Endothelial cell of umbilical vein (primary cell): ENCODE measurements at regions not wholly inside any gene's neighbourhood (a gene's known extent, or its start where the extent isn't known, plus 50 kb on each side); places are given as distances from the start of the nearest gene placed in this dataset.

ENCODE experiments used
- BruUV-seq: library from RNA; stranded (reverse); fragments of 400-500 nt; replicated peaks from 2 replicates; lab custom pipeline; 2021; lab: Mats Ljungman, UMichigan
- CTCF ChIA-PET: fragments of 300-600, 350-600 bp; sonication (Branson Sonifier 250); formaldehyde crosslinking; loops from one replicate; lab custom pipeline; 2021; ENCODE audit warnings: antibody characterized with exemption, inconsistent platforms; lab: Charles Lee
- POLR2A ChIA-PET: fragments of 300-600, 350-600 bp; sonication (Branson Sonifier 250); formaldehyde crosslinking; loops from one replicate; lab custom pipeline; 2021; ENCODE audit warnings: antibody characterized with exemption, inconsistent platforms; lab: Charles Lee
- DNase-seq: peaks from one replicate; pipeline ENCODE4 v3.0.0-alpha.2; 2011; ENCODE audit warnings: low read depth, low spot score
- FAIRE-seq: peaks from 2 replicates; lab custom pipeline; 2011; peaks lifted over from hg19 to GRCh38; lab: Jason Lieb, UNC
- H2AFZ ChIP-seq: 2 replicates; pipeline ENCODE4 v1.6.0; 2012; ENCODE audit warnings: low read depth, low read length, control low read depth, inconsistent platforms
- H3K27ac ChIP-seq: 2 replicates; pipeline ENCODE4 v1.5.1; 2011; ENCODE audit warnings: low read depth, mild to moderate bottlenecking, control low read depth, low read length, moderate library complexity; ENCODE audit not compliant: insufficient read depth
- H3K27me3 ChIP-seq, 2 experiments: 2 replicates each; pipeline versions ENCODE4 v1.6.0 to v1.6.1; 2011; ENCODE audit warnings: low read length in 2 of 2, mixed read lengths in 1 of 2; ENCODE audit not compliant: control insufficient read depth in 2 of 2, insufficient read depth in 2 of 2
- H3K36me3 ChIP-seq, 2 experiments: 2 replicates in 1 of 2; 3 replicates in 1 of 2; pipeline ENCODE4 v1.5.1; 2011; ENCODE audit warnings: low read length in 2 of 2, mild to moderate bottlenecking in 1 of 2, moderate library complexity in 1 of 2; ENCODE audit not compliant: control insufficient read depth in 2 of 2, insufficient read depth in 2 of 2; ENCODE audit errors: extremely low read depth in 1 of 2
- H3K4me1 ChIP-seq: 3 replicates; pipeline ENCODE4 v1.5.1; 2011; ENCODE audit warnings: mild to moderate bottlenecking, low read length; ENCODE audit not compliant: control insufficient read depth, insufficient read depth; ENCODE audit errors: extremely low read depth
- H3K4me2 ChIP-seq: 2 replicates; pipeline ENCODE4 v1.6.1; 2011; ENCODE audit warnings: low read length, control low read depth, mixed read lengths; ENCODE audit not compliant: insufficient read depth
- H3K4me3 ChIP-seq, 3 experiments: fragments of 200-600 bp in 1 of 3; sonication (generic), shearing (Covaris generic) in 1 of 3; replicated peaks in 1 of 3; 2 replicates each; pipeline ENCODE4 v1.5.1; 2011 to 2016; ENCODE audit warnings: control low read depth in 3 of 3, low read length in 3 of 3, mild to moderate bottlenecking in 2 of 3, inconsistent platforms in 1 of 3, low read depth in 1 of 3, moderate library complexity in 1 of 3; ENCODE audit not compliant: insufficient read depth in 1 of 3
- H3K79me2 ChIP-seq: 2 replicates; pipeline ENCODE4 v1.6.0; 2012; ENCODE audit warnings: low read length, inconsistent platforms; ENCODE audit not compliant: control insufficient read depth, insufficient read depth
- H3K9ac ChIP-seq: replicated peaks from 2 replicates; pipeline ENCODE3; 2011; ENCODE audit warnings: low read length, control low read depth; ENCODE audit not compliant: insufficient read depth; ENCODE audit errors: extremely low read depth
- H3K9me1 ChIP-seq: replicated peaks from 3 replicates; pipeline ENCODE4 v1.6.0; 2011; ENCODE audit warnings: mild to moderate bottlenecking, low read length; ENCODE audit not compliant: control insufficient read depth, insufficient read depth; ENCODE audit errors: extremely low read depth
- H3K9me3 ChIP-seq: replicated peaks from 2 replicates; pipeline ENCODE4 v1.5.1; 2012; ENCODE audit warnings: low read length, inconsistent platforms; ENCODE audit not compliant: control insufficient read depth, insufficient read depth
- H4K20me1 ChIP-seq: replicated peaks from 2 replicates; pipeline ENCODE3; 2011; ENCODE audit warnings: mild to moderate bottlenecking, low read length; ENCODE audit not compliant: control insufficient read depth, insufficient read depth; ENCODE audit errors: extremely low read depth
- CTCF ChIP-seq, 2 donors: IDR thresholded peaks; 1 replicate in 1 of 2; 2 replicates in 1 of 2; pipeline ENCODE4 v1.5.1; 2011; ENCODE audit warnings: low read length in 2 of 2, mild to moderate bottlenecking in 2 of 2, moderate library complexity in 2 of 2, control low read depth in 1 of 2, inconsistent platforms in 1 of 2, low read depth in 1 of 2; ENCODE audit not compliant: insufficient read depth in 1 of 2; ENCODE audit errors: extremely low read depth in 1 of 2
- EZH2 ChIP-seq: IDR thresholded peaks from 2 replicates; pipeline ENCODE4 v1.6.1; 2012; ENCODE audit warnings: borderline replicate concordance, low read depth, mild to moderate bottlenecking, moderate library complexity, low read length, inconsistent platforms; ENCODE audit not compliant: severe bottlenecking
- FOS ChIP-seq: IDR thresholded peaks from 2 replicates; pipeline ENCODE4 v1.6.1; 2011; ENCODE audit warnings: mild to moderate bottlenecking, low read length, moderate library complexity, borderline replicate concordance; ENCODE audit not compliant: insufficient read depth
- GATA2 ChIP-seq: IDR thresholded peaks from 2 replicates; pipeline ENCODE4 v1.7.0; 2011; ENCODE audit warnings: low read depth, mild to moderate bottlenecking, moderate library complexity, mixed read lengths, low read length; ENCODE audit not compliant: insufficient read length, insufficient read depth
- JUN ChIP-seq: IDR thresholded peaks from 2 replicates; pipeline ENCODE4 v1.6.1; 2011; ENCODE audit warnings: borderline replicate concordance, low read depth; ENCODE audit not compliant: insufficient read length, insufficient read depth
- MAX ChIP-seq: IDR thresholded peaks from 2 replicates; pipeline ENCODE4 v1.6.1; 2011; ENCODE audit not compliant: insufficient read depth, insufficient read length
- MYC ChIP-seq: IDR thresholded peaks from one replicate; pipeline ENCODE4 v1.6.1; 2011; ENCODE audit warnings: mild to moderate bottlenecking, low read depth, low read length
- POLR2A ChIP-seq: IDR thresholded peaks from 2 replicates; pipeline ENCODE4 v1.6.1; 2012; ENCODE audit warnings: low read depth, mild to moderate bottlenecking, control low read depth, low read length
- POLR2AphosphoS5 ChIP-seq: IDR thresholded peaks from 2 replicates; pipeline ENCODE4 v1.6.1; 2012; ENCODE audit warnings: low read depth, mild to moderate bottlenecking, control low read depth, low read length, moderate library complexity; ENCODE audit not compliant: insufficient read depth
- dilution Hi-C: fragments of 300-500 bp; cut with MboI; formaldehyde crosslinking; loops from one replicate; pipeline ENCODE4 v1.15.0; 2019; ENCODE audit warnings: low sequenced_read_pairs; ENCODE audit not compliant: extremely low pct_ligation_motif_present
- intact Hi-C: fragments of 100-400 bp; cut with micrococcal nuclease; formaldehyde crosslinking; loops from one replicate; pipeline ENCODE4 v1.10.0; 2022

- no peaks in the 10 kb centered on the region for H3K9me3 ChIP-seq
- H3K27me3 ChIP-seq, result no peaks in the 10 kb centered on the region
- no peaks in the 10 kb centered on the region for H3K79me2 ChIP-seq
- no peaks in the 10 kb centered on the region for H3K9me1 ChIP-seq
- DNase-seq (no peak), FAIRE-seq (no peak)
- intact Hi-C loops (no loop called here), dilution Hi-C loops (no loop called here)
- ChIA-PET CTCF (no interaction called here), POLR2A (no interaction called here)
- no peak for TF ChIP-seq MAX
- no peak for TF ChIP-seq JUN
- no peaks in the 10 kb centered on the region for H3K36me3 ChIP-seq
- no peaks in the 10 kb centered on the region for H4K20me1 ChIP-seq
- H3K27ac ChIP-seq, result no peak overlapping the region
- no peaks in the 10 kb centered on the region for H3K4me1 ChIP-seq
- no peak overlapping the region for H3K9ac ChIP-seq
- no peak overlapping the region for H3K4me3 ChIP-seq
- no TSS peak for BruUV-seq
- no peak overlapping the region for H2AFZ ChIP-seq
- no peak overlapping the region for H3K4me2 ChIP-seq
Observed at GRCh38 chr10:81708929-81709328, 166.1 kb upstream of the NRG3 start.

GRCh38 chr10:81722399-81722798 is 152.6 kb upstream of the NRG3 start:
- Histone ChIP-seq H3K36me3 (no peaks in the 10 kb centered on the region), H3K9ac (no peak overlapping the region), H2AFZ (no peak overlapping the region), H3K9me3 (no peaks in the 10 kb centered on the region), H3K4me2 (no peak overlapping the region), H3K27me3 (no peaks in the 10 kb centered on the region), H3K9me1 (no peaks in the 10 kb centered on the region), H4K20me1 (no peaks in the 10 kb centered on the region), H3K4me1 (no peaks in the 10 kb centered on the region), H3K79me2 (no peaks in the 10 kb centered on the region), H3K4me3 (no peak overlapping the region), H3K27ac (no peak overlapping the region)
- no peak for TF ChIP-seq FOS
- TF ChIP-seq POLR2AphosphoS5, result no peak
- TF ChIP-seq MYC, result no peak
- TF ChIP-seq GATA2, result no peak
- no peak for TF ChIP-seq CTCF (IDR thresholded peaks at IDR 0.05; ENCODE audit: extremely low read depth in 1 of 2, insufficient read depth in 1 of 2, low read depth in 1 of 2, low read length in 2 of 2)
- no peak for TF ChIP-seq EZH2
- no peak for TF ChIP-seq JUN
- no peak for TF ChIP-seq MAX
- TF ChIP-seq POLR2A, result no peak
- no peak for DNase-seq
- BruUV-seq, result no TSS peak
- dilution Hi-C loops (no loop called here), intact Hi-C loops (no loop called here)
- ChIA-PET CTCF (no interaction called here), POLR2A (no interaction called here)
- no peak for FAIRE-seq
